Endothelial cell (in vitro differentiated cells): ENCODE measurements at regions not wholly inside any gene's neighbourhood (a gene's known extent, or its start where the extent isn't known, plus 50 kb on each side); places are given as distances from the start of the nearest gene placed in this dataset.

Experiments
- DNase-seq: peaks from one replicate; pipeline ENCODE4 v3.0.0; 2021; ENCODE audit warnings: low spot score
- H3K27ac Mint-ChIP-seq: one replicate; pipeline ENCODE4 v1.8.0; 2021; ENCODE audit warnings: mixed read lengths, inconsistent platforms; ENCODE audit not compliant: unreplicated experiment
- H3K27me3 Mint-ChIP-seq: one replicate; pipeline ENCODE4 v1.8.0; 2021; ENCODE audit warnings: mild to moderate bottlenecking, moderate library complexity, mixed read lengths, inconsistent platforms; ENCODE audit not compliant: unreplicated experiment
- H3K36me3 Mint-ChIP-seq: one replicate; pipeline ENCODE4 v1.8.0; 2021; ENCODE audit warnings: mild to moderate bottlenecking, low read depth, mixed read lengths, inconsistent platforms; ENCODE audit not compliant: unreplicated experiment
- H3K4me1 Mint-ChIP-seq: one replicate; pipeline ENCODE4 v1.8.0; 2021; ENCODE audit warnings: mild to moderate bottlenecking, mixed read lengths, inconsistent platforms; ENCODE audit not compliant: unreplicated experiment
- H3K4me3 Mint-ChIP-seq: one replicate; pipeline ENCODE4 v1.8.0; 2021; ENCODE audit warnings: mild to moderate bottlenecking, mixed read lengths, inconsistent platforms; ENCODE audit not compliant: unreplicated experiment
- H3K9me3 Mint-ChIP-seq: one replicate; pipeline ENCODE4 v1.8.0; 2021; ENCODE audit warnings: mixed read lengths, inconsistent platforms; ENCODE audit not compliant: unreplicated experiment
- CTCF ChIP-seq: fragments of 200-600 bp; sonication (generic); IDR thresholded peaks from one replicate; pipeline ENCODE4 v1.5.0; 2021; ENCODE audit warnings: antibody characterized with exemption; ENCODE audit not compliant: unreplicated experiment

- DNase-seq: no peak
- H3K9me3 Mint-ChIP-seq: no peaks in the 10 kb centered on the region
- H3K36me3 Mint-ChIP-seq: no peaks in the 10 kb centered on the region
- H3K4me3 Mint-ChIP-seq: no peak overlapping the region
- peaks cover 21% of the 10 kb centered on the region for H3K4me1 Mint-ChIP-seq
- no peak for TF ChIP-seq CTCF
- no peak overlapping the region for H3K27ac Mint-ChIP-seq
- peaks cover 4% of the 10 kb centered on the region for H3K27me3 Mint-ChIP-seq
Observed at GRCh38 chr13:33496336-33496735, 210.8 kb upstream of the STARD13 start.

- Mint-ChIP-seq H3K36me3 (peaks cover 3% of the 10 kb centered on the region), H3K27ac (no peak overlapping the region)
Observed at GRCh38 chr13:33497146-33497845, 211.7 kb upstream of the STARD13 start.

GRCh38 chr13:33508060-33508459 lies 222.5 kb upstream of the STARD13 start:
- no peak for DNase-seq

More at GRCh38 chr13:33497146-33497845, 211.7 kb upstream of the STARD13 start:
- Mint-ChIP-seq H3K9me3 (no peaks in the 10 kb centered on the region), H3K4me3 (no peak overlapping the region), H3K27me3 (peaks cover 4% of the 10 kb centered on the region), H3K4me1 (peaks cover 17% of the 10 kb centered on the region)
- TF ChIP-seq CTCF: no peak
- no peak for DNase-seq

GRCh38 chr13:33509642-33510229 lies 224.2 kb upstream of the STARD13 start:
- Mint-ChIP-seq H3K27ac (peak overlapping the region; percentile 97), H3K9me3 (no peaks in the 10 kb centered on the region), H3K4me3 (no peak overlapping the region), H3K4me1 (peaks cover 13% of the 10 kb centered on the region), H3K27me3 (no peaks in the 10 kb centered on the region), H3K36me3 (no peaks in the 10 kb centered on the region)
- no peak for TF ChIP-seq CTCF
- peak; percentile 28 for DNase-seq

More at GRCh38 chr13:33508060-33508459, 222.5 kb upstream of the STARD13 start:
- no peak overlapping the region for H3K4me3 Mint-ChIP-seq
- H3K9me3 Mint-ChIP-seq: no peaks in the 10 kb centered on the region
- no peaks in the 10 kb centered on the region for H3K36me3 Mint-ChIP-seq
- H3K27ac Mint-ChIP-seq: no peak overlapping the region
- no peaks in the 10 kb centered on the region for H3K27me3 Mint-ChIP-seq
- no peak for TF ChIP-seq CTCF
- H3K4me1 Mint-ChIP-seq: peaks cover 13% of the 10 kb centered on the region

- H3K27me3 Mint-ChIP-seq: no peaks in the 10 kb centered on the region
- no peaks in the 10 kb centered on the region for H3K9me3 Mint-ChIP-seq
- H3K36me3 Mint-ChIP-seq: no peaks in the 10 kb centered on the region
- H3K4me1 Mint-ChIP-seq: peaks cover 13% of the 10 kb centered on the region
- H3K4me3 Mint-ChIP-seq: no peak overlapping the region
- H3K27ac Mint-ChIP-seq: peak overlapping the region; percentile 97
- no peak for DNase-seq
- TF ChIP-seq CTCF: no peak
Observed at GRCh38 chr13:33510350-33510970, 224.9 kb upstream of the STARD13 start.
